LoVo (cell line): ENCODE measurements at regions not wholly inside any gene's neighbourhood (a gene's known extent, or its start where the extent isn't known, plus 50 kb on each side); places are given as distances from the start of the nearest gene placed in this dataset.
"Not testable (repeated sequence)": the region's sequence is repeated elsewhere in the genome, so short reads cannot be mapped to it uniquely, and the experiment has no call there.

Experiments
- DNase-seq: peaks from one replicate; pipeline ENCODE4 v3.0.0-alpha.2; 2016; ENCODE audit warnings: low spot score

GRCh38 chr6:135605278-135605790, 107.8 kb upstream of the AHI1 start:
- DNase-seq = no peak

DNA sequence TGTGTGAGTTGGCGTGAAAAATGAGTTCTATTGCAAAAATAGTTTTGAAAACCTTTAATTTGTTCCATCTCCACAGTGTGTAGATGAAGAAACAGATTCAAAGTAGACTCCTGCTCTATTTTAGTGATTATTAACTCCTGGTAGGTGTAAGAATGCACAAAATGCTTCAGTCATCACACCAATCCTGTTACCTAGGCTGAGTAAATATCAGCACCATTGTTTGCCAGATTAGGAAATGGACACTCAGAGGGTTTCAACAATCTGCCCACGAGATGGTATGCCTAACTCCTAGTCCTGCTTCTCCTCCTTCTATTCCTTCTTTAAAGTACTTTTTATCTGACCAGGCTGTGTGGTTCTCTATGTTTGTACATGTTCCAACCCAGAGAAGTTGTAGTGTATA, 108.9 kb upstream of the AHI1 start:
- DNase-seq = no peak

- DNase-seq = no peak
Measured at GRCh38 chr6:135608031-135608430, 110.5 kb upstream of the AHI1 start.

GRCh38 chr6:135610192-135610591, 112.7 kb upstream of the AHI1 start:
- DNase-seq = not testable (repeated sequence)

DNA sequence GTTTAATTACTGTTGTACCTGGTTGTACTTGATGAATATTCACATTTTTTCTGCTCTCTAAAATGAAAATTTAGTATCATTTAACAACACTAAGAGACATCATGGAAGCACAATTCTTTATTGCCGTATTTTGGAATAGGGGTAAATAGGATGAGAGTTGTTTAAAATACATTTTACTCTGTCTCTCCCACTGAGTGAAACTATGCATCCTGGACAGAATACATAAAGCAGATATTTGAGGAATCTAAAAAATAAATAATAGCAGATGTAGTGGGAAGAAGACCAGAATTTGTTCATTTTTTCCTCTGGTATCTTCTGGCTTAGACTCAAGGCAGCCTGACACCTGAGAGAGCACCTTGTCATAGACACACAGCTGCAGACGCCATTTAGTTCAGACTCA, 119.1 kb upstream of the AHI1 start:
- no peak for DNase-seq

DNA sequence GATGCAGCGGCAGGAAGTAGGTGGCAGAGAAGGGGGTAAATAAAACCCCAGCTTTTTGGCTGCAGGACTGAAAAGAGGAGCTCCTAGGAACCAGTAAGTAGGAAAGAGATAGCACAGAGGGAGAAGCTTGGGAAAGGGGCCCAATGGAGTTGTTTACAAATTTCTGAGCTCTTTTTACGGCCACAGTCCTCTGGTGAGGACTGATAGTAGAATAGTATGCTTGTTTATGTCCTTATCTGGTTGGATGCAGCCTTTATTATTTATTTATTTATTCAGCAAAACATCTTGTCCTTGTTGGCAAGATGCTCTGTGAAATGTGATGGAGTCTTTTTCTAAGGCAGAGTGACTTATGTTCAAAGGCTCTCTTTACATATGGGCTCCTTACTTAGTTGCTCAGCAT, 119.7 kb upstream of the AHI1 start:
- no peak for DNase-seq

DNA sequence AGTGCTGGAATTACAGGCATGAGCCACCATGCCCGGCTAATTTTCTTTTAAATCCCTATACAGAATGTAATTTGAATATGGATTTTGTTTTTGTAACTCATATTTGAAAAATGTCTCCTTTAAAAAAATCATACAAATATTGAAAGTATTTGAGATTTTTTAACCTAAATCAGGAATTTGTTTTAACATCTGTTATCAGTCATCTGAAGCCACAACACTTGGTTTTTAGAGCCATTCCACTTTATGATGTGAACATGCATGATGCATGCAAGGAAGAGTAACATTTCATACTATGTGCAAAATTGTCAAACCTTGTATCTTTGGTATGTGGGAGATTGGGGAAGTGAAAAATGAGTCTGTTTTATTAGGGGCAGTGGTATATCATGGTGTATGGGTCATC, 124.5 kb upstream of the AHI1 start:
- no peak for DNase-seq

DNA sequence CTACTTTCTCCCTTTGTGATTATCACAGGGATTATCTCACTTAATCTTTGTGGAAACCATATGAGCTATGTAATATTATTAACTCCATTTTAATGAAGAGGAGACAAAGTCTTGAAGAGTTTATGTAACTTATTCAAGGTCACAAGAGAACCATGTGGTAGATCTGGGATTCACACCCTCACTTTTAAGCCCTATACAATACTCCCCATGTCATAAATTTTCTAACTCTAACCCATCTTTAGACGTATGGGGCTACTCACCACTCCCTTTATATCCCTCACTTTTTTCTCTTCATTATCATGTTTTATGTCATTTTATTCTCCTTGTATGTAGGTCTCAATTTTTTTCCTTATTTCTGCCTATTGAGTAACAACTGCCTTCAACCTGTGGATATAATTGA, 126.4 kb upstream of the AHI1 start:
- DNase-seq = no peak

DNA sequence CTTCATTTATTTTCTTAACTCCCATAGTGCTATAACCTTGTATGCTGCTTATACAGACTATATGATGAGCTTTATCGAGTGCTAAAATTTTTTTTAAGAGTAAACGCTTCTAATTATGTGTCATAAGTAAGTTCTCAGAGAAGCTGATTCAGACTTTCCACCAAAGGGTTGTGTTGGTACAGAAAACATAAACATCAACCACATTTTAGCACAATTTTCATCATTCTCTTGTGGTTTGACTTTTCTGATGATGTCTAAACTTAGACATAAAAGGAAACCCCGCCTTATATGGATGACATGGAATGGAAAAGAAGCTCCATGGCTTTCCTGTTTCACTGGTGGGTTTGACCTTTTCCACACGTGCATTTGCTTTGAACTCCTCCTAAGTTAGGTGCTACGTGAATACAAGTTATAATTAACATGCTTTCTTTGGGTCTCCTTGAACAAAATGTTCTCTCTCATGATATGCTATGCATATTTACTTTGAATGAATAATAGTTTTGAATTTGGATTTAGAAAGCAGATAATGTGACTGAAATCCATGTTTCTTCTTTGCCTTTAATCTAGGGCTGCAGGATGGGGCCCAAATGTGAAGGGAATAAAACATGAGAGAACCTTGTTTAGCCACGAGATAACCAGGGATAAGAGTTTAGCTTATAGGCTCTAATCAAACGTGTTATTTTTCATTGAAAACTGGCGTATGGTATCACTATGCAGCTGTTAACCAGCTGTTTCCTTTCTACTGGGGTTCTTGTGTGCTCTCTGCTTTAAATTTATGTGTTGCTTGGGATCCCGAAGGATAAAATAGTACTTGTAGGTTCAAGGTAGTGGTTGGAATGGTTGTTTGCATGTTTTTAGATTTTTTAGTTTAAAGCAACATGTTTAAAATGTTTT, 127.1 kb upstream of the AHI1 start:
- DNase-seq = no peak

- not testable (repeated sequence) for DNase-seq
Measured at GRCh38 chr6:135626001-135626400, 128.5 kb upstream of the AHI1 start.

DNA sequence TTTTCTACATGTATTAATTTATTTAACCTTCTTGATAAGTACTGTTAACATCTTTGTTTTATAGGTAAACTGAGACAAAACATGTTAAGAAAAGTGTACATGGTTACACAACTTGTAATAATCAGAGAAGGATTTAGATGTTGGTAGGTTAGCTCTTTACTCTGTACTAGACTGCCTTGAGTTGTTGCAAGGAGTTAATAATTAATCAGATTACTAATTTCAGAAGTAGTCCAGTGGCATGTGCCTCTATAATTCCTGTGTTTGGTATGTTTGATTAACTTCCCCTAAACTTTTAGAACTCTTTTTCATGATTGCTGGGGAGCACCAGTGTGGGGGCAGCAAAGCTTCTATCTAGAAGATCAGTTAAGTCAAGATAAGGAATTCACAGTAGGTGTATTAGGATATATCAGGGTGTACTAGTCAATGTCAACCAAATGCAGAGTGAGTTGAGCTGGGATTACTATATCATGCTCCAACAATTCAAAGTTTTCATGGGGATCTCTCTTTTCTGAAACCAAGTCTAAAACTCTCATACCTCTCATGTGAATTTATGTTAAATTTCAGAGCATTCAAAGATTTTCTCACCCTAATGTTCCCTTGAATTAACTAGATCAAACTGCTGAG, 129.7 kb upstream of the AHI1 start:
- DNase-seq = no peak

DNA sequence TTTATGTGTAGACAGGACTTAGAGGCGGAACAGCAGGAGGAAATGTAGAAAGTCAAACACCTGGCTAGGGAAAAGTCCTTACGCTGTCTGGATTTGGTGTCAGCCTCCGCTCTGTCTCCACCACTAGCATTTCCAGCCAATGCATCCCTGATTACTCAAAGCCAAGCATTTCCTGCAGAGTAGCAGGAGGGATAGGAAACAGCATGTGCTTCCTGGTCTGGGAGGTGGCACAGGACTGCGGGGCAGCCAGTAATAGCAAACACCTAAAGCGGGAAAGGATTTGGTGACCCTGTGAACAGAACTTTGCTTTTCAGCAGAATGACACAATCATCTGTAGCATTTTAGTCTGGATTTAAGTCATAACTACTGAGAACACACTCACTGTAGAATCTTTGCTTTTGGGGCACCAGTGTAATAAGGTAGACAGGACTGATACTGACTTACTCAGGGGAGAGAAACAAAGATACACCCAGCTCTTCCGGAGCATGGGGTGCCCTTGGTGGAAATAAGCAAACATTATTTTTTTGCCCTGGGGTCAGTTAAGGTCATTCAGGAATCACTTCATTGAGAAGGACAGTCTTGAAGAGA, 133.3 kb upstream of the AHI1 start:
- DNase-seq = no peak

DNA sequence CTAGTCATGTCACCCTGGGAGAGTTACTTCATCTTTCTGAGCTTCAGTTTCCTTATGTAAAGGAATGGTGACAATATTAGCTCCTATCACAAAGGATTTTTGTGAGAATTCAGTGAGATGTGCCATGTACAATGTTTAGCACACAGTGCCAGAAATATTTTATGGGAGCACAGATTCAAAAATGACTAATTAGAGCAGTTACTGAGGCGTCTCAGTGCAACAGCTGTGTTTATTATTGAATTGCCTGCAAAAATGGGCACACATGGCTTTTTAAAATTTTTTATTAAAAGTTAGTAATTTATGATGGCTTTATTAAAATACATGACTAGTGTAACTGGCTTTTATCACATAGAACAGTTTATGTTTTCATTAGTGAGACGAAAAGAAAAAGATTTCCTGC, 134.3 kb upstream of the AHI1 start:
- DNase-seq = no peak

DNA sequence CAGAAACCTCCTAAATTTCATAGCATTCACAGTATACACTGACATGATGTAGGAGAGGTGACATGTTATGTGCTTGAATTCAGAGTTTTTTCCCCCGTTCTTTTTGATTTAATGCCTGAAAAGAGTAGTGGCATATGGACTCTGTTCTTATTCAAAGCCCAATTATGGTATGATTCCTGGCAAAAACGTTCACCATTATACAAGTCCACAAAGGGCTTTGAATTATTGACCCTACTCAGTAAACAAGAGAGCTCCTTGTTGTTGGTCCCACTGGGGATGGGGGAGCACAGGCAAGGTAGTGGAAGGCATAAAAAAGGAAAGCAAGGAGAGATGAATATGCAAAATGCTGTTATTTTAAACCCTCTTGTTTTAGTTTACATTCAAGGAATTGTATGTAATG, 136.0 kb upstream of the AHI1 start:
- no peak for DNase-seq

GRCh38 chr6:135637701-135638100, 140.2 kb upstream of the AHI1 start:
- no peak for DNase-seq

DNA sequence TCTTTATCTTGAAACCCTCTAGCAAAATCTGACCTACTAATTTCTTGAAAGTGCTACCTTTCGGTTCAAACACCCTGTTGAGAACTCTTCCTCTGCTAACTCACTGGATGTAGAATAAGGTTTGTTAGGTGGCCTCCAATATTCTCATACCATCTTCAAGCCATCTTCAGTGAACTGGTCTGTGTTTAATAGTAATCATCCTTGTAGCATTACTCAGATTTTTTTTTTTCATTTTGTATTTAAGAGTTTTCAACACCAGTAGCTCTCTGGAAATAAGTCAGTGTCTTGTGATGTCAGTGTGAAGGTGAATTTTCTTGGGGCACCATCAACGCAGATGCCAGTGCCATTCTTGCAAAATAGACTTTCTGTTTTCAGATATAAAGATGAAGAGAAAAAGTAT, 140.6 kb upstream of the AHI1 start:
- no peak for DNase-seq

GRCh38 chr6:135640048-135640447, 142.5 kb upstream of the AHI1 start:
- DNase-seq = no peak

GRCh38 chr6:135640449-135641111, 143.0 kb upstream of the AHI1 start:
- DNase-seq = no peak

- no peak for DNase-seq
Measured at GRCh38 chr6:135642912-135643311, 145.4 kb upstream of the AHI1 start.

GRCh38 chr6:135644394-135644793, 146.9 kb upstream of the AHI1 start:
- no peak for DNase-seq

DNA sequence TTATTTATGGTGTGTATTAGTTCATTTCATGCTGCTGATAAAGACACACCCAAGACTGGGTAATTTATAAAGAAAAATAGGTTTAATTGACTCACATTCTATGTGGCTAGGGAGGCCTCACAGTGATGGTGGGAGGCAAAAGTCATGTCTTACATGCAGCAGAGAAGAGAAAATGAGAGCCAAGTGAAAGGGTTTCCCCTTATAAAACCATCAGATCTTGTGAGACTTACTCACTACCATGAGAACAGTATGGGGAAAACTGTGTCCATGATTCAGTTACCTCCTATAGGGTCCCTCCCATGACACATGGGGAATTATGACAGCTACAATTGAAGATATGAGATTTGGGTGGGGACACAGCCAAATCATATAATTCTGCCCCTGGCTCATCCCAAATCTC, 150.0 kb upstream of the AHI1 start:
- DNase-seq = no peak

DNA sequence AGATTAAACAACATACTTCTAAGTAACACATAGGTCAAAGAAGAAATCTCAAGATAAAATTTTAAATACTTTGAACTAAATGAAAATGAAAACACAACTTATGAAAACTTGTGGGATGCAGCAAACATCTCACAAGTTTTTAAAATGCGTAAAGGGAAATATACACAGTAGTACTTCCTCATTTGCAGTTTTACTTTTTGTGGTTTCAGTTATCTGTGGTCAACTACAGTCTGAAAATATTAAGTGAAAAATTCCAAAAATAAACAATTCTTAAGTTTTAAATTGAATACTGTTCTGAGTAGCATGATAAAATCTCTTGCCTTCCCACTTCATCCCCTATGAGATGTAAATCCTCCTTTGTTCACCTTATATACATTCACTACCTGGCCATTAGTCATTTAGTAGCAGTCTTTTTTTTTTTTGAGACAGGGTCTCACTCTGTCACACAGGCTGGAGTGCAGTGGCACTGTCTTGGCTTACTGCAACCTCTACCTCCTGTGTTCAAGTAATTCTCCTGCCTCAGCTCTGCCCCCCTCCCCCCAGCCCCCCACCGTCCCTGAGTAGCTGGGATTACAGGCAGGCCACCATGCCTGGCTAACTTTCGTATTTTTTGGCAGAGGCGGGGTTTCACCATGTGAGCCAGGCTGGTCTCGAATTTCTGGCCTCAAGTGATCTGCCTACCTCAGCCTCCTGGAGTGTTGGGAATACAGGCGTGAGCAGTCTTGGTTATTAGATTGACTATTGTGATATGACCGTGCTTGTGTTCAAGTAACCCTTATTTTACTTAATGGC, 154.6 kb upstream of the AHI1 start:
- DNase-seq = no peak
